ENCODE measurements at regions not wholly inside any gene's neighbourhood (a gene's known extent, or its start where the extent isn't known, plus 50 kb on each side); places are given as distances from the start of the nearest gene placed in this dataset.

DNA sequence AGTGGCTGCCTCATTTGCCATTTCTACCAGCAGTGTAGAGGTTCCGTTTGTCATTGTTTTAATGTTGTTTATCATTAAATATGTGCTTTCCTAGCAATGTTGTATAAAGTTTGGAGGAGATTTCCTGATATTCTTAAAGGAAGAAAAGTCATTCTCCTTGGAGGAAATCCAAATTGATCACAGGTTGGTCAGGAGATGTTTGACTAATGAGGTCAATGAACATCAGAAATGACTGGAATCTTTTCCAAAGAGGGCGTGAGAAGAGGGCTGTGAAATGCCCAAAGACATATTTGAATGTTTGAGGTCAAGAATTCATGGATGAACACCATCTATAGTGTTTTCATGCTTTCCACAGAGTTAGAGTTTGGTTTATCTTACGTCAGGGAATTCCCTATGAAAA lies 471.3 kb downstream of the MAT2B start:
- H3K27ac Mint-ChIP-seq (ENCODE audit: unreplicated experiment): no peak overlapping the region
- H3K27me3 Mint-ChIP-seq (ENCODE audit: low read depth): peaks cover under 1% of the 10 kb centered on the region
- H3K36me3 Mint-ChIP-seq (ENCODE audit: low read depth): no peaks in the 10 kb centered on the region
- DNase-seq (ENCODE audit: low spot score): no peak
- no peak overlapping the region for H3K4me3 Mint-ChIP-seq (ENCODE audit: unreplicated experiment)
- TF ChIP-seq CTCF (IDR thresholded peaks at IDR 0.05): no peak
- H3K9me3 Mint-ChIP-seq (ENCODE audit: low read depth): peaks cover 6% of the 10 kb centered on the region
- no peaks in the 10 kb centered on the region for H3K4me1 Mint-ChIP-seq (ENCODE audit: low read depth)

DNA sequence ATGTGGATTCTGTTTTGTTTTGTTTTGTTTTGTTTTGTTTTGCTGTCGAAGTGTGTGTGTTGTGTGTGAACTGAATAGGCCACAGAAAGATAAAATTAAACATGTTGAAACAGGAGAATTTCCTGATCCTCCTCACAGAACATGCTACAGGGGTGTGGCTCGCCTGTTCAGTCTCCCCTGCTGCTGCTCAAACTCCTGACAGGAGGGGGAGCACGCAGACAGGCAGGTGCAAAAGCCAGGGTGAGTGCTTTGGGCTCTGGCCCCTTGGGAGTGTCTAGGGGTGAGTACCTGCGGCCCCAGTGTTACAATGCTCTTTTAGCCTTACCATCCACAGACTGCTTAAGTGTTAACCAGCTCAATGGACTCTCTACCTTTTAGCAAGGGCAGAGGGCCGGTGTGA lies 473.5 kb downstream of the MAT2B start:
- TF ChIP-seq CTCF (IDR thresholded peaks at IDR 0.05): no peak
- H3K9me3 Mint-ChIP-seq (ENCODE audit: low read depth): no peaks in the 10 kb centered on the region

GRCh38 chr5:163988566-163988965 lies 483.1 kb downstream of the MAT2B start:
- no peak for TF ChIP-seq CTCF (IDR thresholded peaks at IDR 0.05)
- no peak overlapping the region for H3K4me3 Mint-ChIP-seq (ENCODE audit: unreplicated experiment)
- no peak for DNase-seq (ENCODE audit: low spot score)
- H3K9me3 Mint-ChIP-seq (ENCODE audit: low read depth): no peaks in the 10 kb centered on the region
- no peaks in the 10 kb centered on the region for H3K36me3 Mint-ChIP-seq (ENCODE audit: low read depth)
- peaks cover 1% of the 10 kb centered on the region for H3K27me3 Mint-ChIP-seq (ENCODE audit: low read depth)
- H3K27ac Mint-ChIP-seq (ENCODE audit: unreplicated experiment): no peak overlapping the region
- H3K4me1 Mint-ChIP-seq (ENCODE audit: low read depth): no peaks in the 10 kb centered on the region

More for the DNA sequence above, 473.5 kb downstream of the MAT2B start:
- H3K27me3 Mint-ChIP-seq (ENCODE audit: low read depth): peaks cover 2% of the 10 kb centered on the region
- no peak for DNase-seq (ENCODE audit: low spot score)
- no peak overlapping the region for H3K4me3 Mint-ChIP-seq (ENCODE audit: unreplicated experiment)
- no peak overlapping the region for H3K27ac Mint-ChIP-seq (ENCODE audit: unreplicated experiment)
- H3K4me1 Mint-ChIP-seq (ENCODE audit: low read depth): no peaks in the 10 kb centered on the region
- no peaks in the 10 kb centered on the region for H3K36me3 Mint-ChIP-seq (ENCODE audit: low read depth)

DNA sequence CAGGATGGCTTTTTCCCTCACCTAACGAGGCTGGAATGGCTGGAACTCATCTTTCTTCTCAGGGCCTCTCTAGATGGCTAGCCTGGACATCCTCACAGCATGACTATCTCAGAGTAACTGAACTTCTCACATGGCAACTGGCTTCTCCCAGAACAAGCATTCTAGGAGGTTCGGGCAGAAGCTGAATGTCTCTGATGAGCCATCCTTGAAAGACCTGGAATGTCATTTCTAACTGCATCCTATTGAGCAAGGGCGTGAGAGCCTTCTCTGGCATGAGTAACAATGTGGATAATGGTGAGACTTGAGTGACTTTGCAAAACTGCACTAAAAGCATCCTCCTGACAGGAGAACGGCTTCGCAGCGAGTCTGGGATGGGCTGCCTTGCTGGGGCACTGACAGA lies 487.7 kb downstream of the MAT2B start:
- H3K4me3 Mint-ChIP-seq (ENCODE audit: unreplicated experiment): no peak overlapping the region
- no peak overlapping the region for H3K27ac Mint-ChIP-seq (ENCODE audit: unreplicated experiment)
- peaks cover 2% of the 10 kb centered on the region for H3K9me3 Mint-ChIP-seq (ENCODE audit: low read depth)
- no peaks in the 10 kb centered on the region for H3K36me3 Mint-ChIP-seq (ENCODE audit: low read depth)
- H3K27me3 Mint-ChIP-seq (ENCODE audit: low read depth): peaks cover 1% of the 10 kb centered on the region
- DNase-seq (ENCODE audit: low spot score): no peak
- H3K4me1 Mint-ChIP-seq (ENCODE audit: low read depth): no peaks in the 10 kb centered on the region
- no peak for TF ChIP-seq CTCF (IDR thresholded peaks at IDR 0.05)

GRCh38 chr5:163995206-163995605 lies 489.8 kb downstream of the MAT2B start:
- Mint-ChIP-seq H3K9me3 (ENCODE audit: low read depth) (peaks cover 2% of the 10 kb centered on the region), H3K36me3 (ENCODE audit: low read depth) (no peaks in the 10 kb centered on the region), H3K27me3 (ENCODE audit: low read depth) (peaks cover 1% of the 10 kb centered on the region), H3K27ac (ENCODE audit: unreplicated experiment) (no peak overlapping the region), H3K4me1 (ENCODE audit: low read depth) (no peaks in the 10 kb centered on the region), H3K4me3 (ENCODE audit: unreplicated experiment) (no peak overlapping the region)
- TF ChIP-seq CTCF (IDR thresholded peaks at IDR 0.05): no peak
- DNase-seq (ENCODE audit: low spot score): no peak
